SW480 (cell line): ENCODE measurements at regions not wholly inside any gene's neighbourhood (a gene's known extent, or its start where the extent isn't known, plus 50 kb on each side); places are given as distances from the start of the nearest gene placed in this dataset.
A peak's percentile ranks its signal among the peaks of the same experiment; 100 is the strongest.

ENCODE experiments used
- DNase-seq: peaks from one replicate; pipeline ENCODE4 v3.0.0-alpha.2; 2016; ENCODE audit warnings: low spot score

DNA sequence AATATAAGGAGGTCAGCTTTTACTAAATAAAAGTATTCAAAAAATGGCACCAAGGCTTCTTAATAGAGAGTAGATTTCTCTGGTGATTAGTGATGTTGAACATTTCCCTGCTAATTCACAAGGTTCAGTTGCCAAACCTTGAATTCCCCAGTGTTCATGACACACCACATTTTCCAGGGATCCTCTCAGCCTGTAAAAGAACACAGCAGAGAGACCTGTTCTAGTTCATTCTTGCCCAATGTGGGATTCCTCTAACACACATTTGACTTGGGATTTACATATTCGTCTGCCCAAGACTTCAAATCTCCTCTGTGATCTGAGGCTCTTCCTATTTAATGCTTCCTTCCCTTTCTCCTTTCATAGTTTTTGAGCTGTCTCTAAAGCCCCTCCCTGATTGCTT is 273.2 kb upstream of the CDH9 start:
- no peak for DNase-seq

DNA sequence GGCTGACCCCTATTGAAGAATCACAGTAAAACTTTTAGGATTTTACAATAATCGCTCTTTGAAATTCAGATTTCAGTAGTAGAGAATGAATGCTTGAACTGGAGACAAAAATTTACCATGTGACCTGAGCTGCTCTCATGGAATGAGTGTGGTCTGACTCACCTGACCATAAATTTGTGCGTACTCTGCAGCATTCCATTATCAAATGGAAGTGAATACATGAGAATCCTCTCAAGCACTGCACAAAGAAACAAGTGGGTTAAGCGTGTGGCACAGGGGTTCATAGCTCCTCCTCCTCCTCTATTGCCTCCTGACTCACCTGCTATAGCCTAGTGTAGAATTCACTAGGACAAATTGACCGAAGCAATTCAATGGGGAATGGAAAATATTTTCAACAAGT is 269.8 kb upstream of the CDH9 start:
- peak; percentile 33 for DNase-seq

DNA sequence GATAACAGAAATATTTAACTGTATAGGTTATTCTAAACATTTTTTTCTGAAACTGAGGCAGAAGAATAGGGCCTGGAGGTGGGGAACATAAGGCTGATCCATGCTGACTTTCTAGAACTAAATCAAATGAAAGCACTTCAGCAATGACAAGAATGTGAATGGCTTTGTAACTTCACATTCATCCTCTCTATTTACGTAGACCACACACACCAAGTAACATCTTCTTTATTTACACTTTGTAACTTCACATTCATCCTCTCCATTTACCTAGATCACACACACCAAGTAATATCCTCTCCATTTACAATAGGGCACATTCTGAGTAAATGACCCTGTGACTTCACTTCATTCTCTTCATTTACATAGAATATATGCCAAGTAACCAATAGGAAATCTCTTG is 251.8 kb upstream of the CDH9 start:
- no peak for DNase-seq

DNA sequence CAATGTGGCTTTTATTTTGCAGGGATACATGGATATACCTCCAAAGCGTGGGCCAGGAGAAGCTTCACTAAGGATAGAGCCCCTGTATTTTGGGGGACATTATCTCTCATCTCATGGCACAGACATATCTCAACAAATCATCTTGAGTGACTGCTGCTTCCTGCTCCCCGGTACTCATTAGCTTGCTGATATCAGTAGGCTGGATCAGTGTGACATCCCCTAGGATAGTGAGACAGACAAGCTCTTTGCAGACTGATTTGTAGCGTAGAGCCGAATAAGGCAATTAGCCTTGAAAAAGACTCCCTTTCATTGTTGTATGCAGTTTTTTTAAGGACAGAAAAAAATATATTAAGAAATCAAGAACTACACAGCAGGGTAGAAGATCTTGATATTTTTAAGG is 237.7 kb upstream of the CDH9 start:
- no peak for DNase-seq

DNA sequence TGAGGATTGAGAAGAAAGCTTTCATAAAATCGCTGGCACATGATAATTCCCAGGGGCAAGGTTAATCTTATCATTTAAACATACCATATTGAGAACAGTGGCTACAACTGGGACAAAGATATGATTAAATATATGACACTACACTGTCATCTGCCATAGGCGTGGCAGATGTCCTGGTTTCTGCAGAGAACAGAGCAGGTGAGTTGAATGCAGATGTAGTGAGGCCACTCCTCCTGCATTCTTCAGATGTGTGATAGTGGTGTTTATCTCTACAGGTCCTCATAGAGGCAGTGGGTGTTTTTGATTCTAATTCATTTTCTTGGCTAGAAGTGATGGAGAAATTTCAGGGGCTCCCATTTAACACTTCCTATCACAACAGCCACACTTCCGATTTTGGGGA is 237.0 kb upstream of the CDH9 start:
- no peak for DNase-seq

DNA sequence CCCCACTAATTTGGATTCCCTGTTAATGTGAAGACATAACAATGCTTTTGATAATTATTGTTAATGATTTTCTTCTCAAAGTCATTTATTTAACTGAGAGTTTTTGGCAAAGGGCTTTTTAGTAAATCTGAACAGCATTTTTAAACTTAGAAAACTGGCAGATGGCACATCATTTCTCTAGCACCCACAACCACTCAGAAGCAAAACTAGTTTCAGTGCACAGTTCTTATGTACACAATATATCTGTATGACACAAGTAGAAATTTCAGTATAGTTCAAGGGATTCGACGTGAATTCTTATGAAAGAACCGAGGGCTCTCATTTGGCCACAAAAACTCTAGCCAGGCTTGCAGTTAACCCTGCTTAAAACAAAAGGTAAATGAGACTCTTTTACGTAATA is 231.4 kb upstream of the CDH9 start:
- DNase-seq = no peak

DNA sequence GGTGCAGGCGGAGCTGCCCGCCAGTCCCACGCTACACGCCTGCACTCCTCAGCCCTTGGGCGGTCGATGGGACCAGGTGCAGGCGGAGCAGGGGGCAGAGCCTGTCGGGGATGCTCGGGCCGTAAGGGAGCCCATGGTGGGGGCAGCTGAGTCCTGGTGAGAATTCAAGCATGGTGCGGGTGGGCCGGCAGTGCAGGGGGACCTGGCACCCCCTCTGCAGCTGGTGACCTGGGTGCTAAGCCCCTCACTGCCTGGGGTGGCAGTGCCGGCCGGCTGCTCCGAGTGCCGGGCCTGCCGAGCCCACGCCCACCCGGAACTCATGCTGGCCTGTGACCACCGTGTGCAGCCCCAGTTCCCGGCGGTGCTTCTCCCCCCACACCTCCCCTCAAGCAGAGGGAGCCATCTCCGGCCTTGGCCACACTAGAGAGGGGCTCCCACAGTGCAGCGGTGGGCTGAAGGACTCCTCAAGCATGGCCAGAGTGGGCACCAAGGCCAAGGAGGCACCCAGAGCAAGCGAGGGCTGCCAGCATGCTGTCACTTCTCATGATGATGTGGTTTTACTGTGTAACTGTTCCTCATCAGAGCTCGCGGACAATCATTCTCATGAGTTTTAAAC is 228.9 kb upstream of the CDH9 start:
- DNase-seq = no peak

DNA sequence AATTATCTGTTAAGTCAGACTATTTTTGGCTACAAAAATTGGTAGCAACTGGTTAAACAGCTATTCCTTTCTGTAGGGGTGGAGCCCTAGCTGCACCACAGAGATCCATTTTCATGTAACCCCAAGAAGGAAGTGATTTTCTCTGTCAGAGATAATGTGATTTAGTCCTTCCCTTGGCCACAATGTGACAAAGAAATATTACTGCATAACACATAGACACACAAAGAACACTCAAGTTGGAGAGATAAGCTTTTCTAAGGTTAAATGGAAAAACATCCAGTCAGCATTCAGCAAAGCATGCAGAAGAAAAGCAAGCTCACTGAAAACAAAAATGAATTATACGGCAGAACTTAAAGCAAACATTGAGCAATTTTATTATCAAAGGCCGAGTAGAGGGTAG is 227.8 kb upstream of the CDH9 start:
- no peak for DNase-seq

DNA sequence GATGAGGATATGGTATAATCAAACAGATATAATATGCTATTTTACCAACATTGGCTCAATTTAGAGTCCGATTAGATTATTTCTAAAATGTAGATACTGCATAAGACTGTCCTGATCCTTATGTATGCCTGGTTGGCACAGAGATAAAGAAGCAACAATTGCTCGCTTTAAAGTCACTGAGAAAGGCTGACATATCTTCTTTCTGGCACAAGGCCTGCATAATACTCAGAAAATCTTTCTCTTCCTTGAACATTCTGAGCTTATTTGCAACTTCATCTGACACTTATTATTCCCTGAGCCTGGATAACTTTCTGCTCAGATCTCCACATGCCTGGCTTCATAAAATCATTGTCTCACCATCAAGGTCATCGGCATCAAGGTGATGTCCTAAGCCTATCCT is 219.3 kb upstream of the CDH9 start:
- DNase-seq = no peak

DNA sequence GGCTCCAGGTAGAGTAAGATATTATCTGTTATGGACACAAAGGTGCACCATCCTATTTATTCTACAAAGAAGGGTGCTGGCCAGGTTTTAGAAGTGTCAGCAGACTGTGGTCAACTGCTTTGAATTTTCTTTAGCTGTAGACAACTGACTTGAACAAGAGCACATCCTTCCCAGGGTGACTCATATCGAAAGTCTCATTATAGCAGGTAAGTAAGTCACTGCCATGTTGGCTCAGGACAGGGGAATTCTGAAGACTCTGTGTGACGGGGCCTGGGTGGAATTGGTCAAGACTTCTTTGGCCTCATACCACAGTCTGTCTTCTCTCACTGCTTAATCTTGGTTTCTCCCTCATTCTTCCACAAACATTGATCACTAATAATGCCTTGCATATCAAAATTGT is 214.5 kb upstream of the CDH9 start:
- DNase-seq = no peak

DNA sequence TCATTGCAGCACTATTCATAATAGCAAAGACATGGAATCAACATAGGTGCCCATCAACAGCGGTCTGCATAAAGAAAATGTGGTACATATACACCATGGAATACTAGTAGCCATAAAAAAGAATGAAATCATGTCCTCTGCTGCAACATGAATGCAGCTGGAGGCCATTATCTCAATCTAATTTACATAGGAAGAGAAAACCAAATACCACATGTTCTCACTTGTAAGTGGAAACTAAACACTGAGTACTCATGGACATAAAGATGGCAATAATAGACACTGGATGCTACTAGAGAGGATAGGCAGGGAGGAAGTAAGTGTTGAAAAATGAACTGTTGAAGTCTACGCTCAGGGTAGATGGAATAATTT is 203.9 kb upstream of the CDH9 start:
- no peak for DNase-seq

DNA sequence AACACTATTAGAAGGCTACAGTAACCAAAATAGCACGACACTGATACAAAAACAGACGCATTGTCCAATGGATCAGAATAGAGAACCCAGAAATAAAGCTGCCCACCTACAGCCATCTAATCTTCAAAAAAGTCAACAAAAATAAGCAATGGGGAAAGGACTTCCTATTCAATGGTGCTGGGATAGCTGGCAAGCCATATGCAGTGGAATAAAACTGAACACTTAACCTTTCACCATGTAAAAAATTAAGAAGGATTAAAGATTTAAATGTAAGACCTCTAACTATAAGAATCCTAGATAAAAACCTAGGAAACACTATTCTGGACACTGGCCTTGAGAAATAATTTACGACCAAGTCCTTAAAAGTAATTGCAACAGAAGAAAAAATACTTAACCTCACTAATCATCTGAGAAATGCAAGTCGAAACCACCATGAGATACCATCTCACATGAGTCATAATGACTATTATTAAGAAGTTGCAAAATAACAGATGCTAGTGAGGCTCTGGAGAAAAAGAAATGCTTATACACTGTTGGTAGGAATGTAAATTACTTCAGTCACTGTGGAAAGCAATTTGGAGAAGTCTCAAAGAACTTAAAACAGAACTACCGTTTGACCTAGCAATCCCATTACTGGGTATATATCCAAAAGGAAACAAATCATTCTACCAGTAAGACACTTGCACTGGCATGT is 203.3 kb upstream of the CDH9 start:
- peak; percentile 16 for DNase-seq

DNA sequence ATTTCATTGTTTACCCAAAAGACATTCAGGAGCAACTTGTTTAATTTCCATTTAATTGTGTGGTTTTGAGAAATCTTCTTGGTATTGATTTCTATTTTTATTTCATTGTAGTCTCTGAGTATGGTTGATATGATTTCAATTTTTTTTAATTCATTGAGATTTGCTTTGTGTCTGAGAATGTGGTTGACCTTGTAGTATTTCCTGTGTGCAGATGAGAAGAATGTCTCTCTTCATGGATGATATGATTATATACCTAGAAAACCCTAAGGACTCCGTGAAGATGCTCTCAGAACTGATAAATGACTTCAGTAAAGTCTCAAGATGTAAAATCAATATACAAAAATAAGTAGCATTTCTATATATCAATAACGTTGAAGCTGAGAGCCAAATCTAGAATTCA is 202.4 kb upstream of the CDH9 start:
- DNase-seq = no peak

DNA sequence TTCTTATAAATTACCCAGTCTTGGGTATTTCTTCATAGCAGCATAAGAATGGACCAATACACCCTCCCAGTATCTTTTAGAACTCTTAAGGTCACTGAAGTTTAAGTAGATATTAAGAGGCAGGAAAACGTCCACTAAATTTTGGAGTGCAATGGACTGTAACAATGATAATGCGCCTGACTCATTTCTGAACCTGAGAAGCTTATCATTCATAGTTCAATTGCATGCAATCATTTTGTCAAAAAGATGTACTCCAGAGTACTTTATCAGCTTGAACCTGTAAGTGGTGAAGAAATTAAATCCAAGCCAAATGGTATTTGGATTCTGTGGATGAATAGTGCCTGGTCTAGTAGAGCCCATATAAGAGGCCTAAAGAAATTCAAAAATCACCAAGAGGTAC is 196.5 kb upstream of the CDH9 start:
- DNase-seq = no peak

DNA sequence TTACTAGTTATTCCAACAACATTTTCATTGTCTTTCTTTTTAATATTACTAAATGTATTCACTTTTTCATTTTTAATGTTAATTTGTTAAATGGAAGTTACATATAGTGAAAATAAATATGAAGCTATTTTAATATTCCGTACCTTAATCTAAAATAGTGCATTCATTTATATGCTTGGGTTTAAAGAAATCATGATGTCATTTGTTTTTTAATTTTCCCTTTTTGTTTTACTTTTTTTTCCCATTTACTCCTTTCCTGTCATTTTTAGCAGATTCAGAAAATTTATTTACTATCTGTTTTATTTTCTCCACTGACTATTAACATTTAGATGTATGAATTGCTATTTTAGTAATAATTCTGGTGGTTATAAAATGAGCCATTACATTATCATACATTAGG is 183.0 kb upstream of the CDH9 start:
- no peak for DNase-seq

DNA sequence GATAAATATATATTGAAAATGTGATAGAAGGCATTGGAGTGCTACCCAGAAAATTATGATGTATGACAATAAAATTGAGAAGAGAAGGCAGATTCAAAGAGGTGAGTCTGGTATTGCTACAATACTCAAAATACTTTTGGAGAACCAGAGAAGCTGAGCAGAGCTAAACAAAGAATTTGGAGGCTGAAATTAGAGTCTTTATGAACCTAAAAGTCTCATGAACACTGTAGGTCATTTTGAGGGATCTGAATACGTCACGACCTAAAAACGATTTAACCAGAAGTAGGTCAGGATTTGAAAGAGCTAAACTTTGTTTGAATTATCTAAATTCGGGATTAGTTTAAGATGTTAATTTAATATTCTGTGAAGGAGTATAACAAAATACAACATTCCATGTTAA is 182.4 kb upstream of the CDH9 start:
- DNase-seq = no peak

DNA sequence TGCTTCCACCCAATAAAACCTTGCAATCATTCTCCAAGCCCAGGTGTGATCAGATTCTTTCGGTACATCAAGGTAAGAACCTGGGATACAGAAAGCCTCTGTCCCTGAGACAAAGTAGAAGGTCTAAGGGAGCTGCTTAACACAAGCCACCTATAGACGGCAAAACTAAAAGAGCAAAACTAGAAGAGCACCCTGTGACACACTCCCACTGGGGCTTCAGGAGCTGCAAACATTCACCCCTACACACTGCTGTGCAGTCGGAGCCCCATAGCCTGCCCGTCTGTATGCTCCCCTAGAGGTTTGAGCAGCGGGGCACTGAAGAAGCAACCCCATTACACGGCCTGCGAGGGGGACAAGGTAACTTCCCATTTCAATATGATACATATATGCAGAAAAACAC is 179.6 kb upstream of the CDH9 start:
- no peak for DNase-seq

DNA sequence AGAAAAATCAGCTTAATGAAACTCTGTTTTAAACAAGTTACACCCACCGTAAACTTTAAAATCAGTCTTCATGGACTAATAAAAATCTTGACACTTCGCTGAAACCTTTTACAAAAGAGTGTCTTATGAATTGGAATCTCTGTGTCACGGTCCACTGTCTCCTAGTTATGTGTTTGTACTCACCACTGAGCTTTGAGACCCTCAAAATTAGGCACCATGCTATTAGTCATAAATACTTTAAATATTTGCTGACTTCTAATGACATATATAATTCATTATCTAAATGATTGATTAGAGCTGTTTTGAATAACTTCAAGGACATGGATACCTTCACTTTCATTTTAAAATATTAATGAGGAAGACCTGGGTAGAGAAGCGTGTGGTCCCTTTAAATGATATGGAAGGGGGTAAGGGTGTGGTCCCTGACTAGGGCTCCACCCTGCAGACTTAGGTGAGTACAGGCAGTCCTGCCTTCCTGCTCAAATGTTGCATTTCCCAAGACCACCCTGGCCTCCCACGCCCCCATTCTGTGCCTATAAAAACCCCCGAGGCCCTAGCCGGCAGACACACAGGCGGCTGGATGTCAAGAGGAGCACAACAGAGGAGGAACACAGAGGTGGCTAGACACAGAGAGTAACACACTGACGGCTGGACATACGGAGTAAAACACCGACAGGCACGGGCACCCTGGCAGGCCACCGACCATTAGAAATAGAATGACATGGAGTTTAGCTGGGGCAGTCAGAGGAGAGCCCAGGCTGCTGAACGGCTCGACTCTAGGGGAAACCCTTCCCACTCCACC is 179.0 kb upstream of the CDH9 start:
- DNase-seq = no peak

DNA sequence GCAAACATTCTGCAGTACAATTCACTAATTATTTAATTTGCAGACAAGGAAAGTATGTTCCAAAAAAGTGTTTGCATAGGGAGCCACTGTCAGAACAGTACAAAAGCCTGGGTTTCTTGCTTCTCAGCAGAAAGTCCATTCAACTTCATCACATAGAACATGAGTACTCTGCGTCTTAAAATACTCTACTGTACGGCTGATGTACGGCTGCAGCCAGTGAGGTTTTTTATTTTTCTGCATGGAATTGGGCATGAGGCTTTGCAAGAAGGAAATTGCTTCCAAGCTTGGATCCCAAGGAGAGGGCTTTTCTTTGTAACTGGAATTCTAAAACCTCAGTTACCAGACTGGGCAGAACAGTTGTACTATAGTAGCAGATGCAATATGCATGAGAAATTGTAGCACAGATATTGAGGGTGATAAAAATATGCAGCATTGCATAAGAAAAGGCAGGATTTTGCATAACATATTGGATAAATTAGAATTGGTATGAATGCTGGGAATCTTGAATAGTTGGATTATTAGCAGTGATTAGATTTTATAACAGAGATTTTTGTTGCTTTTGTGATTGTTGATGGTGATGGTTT is 178.1 kb upstream of the CDH9 start:
- DNase-seq = no peak

DNA sequence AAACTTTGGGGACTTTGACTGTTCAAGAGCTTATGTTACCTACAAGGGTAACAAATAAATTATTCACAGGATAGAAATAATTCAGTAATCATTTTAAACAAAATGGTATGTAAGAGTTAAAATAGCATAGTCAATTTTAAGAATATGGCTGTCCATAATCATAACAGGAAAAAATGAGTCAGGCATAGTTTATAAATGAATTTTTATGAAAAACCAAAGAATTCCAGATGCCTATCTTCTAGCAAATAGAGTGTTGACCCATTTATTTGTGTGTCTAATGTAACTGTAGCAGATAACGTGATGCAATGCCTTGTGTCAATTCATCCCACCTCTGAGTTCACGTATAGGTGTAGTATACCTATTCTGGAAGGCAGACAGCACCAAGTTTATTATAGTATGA is 169.7 kb upstream of the CDH9 start:
- no peak for DNase-seq

DNA sequence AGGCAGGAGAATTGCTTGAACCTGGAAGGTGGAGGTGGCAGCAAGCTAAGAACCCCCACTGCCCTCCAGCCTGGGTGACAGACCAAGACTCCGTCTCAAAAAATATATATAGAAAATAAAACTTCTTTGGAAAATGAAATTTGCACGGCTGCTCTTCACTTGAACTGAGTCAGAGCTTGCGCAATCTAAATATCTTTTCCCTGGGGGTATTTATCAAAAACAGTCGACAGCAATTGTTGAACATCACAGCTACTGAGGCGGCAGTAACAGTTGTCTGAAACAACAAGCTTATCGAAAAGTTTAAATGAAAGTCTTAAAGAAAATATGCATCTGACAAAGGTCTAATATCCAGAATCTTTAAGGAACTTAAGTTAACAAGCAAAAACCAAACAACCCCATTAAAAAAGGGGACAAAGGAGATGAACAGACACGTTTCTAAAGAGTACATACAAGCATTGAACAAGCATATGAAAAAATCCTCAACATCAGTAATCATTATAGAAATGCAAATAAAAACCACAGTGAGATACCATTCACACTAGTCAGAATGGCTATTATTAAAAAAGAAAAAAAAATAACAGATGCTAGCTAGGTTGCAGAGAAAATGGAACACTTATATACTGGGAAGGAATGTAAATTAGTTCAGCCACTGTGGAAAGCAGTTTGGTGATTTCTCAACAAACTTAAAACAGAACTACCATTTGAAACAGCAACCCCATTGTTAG is 153.6 kb upstream of the CDH9 start:
- no peak for DNase-seq

DNA sequence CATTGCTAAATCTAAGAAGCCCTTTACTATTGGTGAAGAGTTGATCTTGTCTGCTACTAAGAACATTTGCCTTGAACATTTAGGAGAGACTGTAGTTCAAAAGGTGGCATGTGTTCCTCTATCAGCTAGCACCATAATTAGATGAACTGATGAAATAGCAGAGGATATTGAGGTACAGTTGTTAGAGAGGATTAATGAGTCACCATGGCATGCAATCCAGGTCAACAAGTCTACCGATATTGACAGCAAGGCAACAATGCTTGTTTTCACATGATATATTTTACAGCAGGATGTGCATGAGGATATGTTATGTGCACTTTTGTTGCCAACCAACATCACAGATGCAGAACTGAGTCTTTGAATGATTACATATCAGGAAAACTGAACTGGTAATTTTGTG is 134.3 kb upstream of the CDH9 start:
- peak; percentile 2 for DNase-seq
